ENCODE measurements at regions not wholly inside any gene's neighbourhood (a gene's known extent, or its start where the extent isn't known, plus 50 kb on each side); places are given as distances from the start of the nearest gene placed in this dataset.

GRCh38 chr19:31545777-31546176, 196.5 kb upstream of the TSHZ3 start:
- Histone ChIP-seq H2BK5ac (ENCODE audit: low read depth, low read length, poor library complexity) (no peak overlapping the region), H3K23ac (ENCODE audit: low read length) (no peak overlapping the region), H3K79me1 (ENCODE audit: low read length) (no peaks in the 10 kb centered on the region), H3K9ac (ENCODE audit: low read length) (no peak overlapping the region), H2BK120ac (ENCODE audit: insufficient read depth, low read length, poor library complexity) (no peak overlapping the region), H3K27ac (ENCODE audit: low read depth, low read length) (no peak overlapping the region), H3K79me2 (ENCODE audit: control insufficient read depth, insufficient read depth, low read length, poor library complexity) (no peaks in the 10 kb centered on the region), H3K4me3 (ENCODE audit: low read depth, low read length) (no peak overlapping the region), H3K18ac (ENCODE audit: low read length) (no peak overlapping the region), H4K91ac (ENCODE audit: low read depth, low read length) (no peak overlapping the region), H3K4me2 (ENCODE audit: low read length) (no peak overlapping the region), H3K4ac (ENCODE audit: low read depth, low read length) (no peak overlapping the region), H2AFZ (ENCODE audit: insufficient read depth, low read length, poor library complexity) (no peak overlapping the region), H2AK5ac (ENCODE audit: low read length) (no peak overlapping the region), H3K9me3 (ENCODE audit: insufficient read depth, low read depth, low read length) (no peaks in the 10 kb centered on the region), H2BK12ac (ENCODE audit: low read length) (no peak overlapping the region), H3K27me3 (ENCODE audit: insufficient read depth, low read length) (no peaks in the 10 kb centered on the region), H3K14ac (ENCODE audit: low read length) (no peak overlapping the region), H4K8ac (ENCODE audit: low read depth, low read length) (no peak overlapping the region), H3K36me3 (ENCODE audit: control insufficient read depth in 1 of 2, insufficient read depth in 2 of 2, low read length in 2 of 2) (no peaks in the 10 kb centered on the region), H3K4me1 (ENCODE audit: control insufficient read depth in 1 of 2, insufficient read depth in 2 of 2, low read length in 2 of 2) (no peaks in the 10 kb centered on the region), H4K12ac (ENCODE audit: low read depth, low read length) (no peak overlapping the region)
- no peak for DNase-seq
- no CpG with 5 or more reads among the region's 2 CpGs for WGBS (ENCODE audit: extremely low coverage, insufficient coverage, insufficient read length)

- H3K9ac ChIP-seq (ENCODE audit: low read length): no peak overlapping the region
Observed at GRCh38 chr19:31546205-31546960, 197.1 kb upstream of the TSHZ3 start.

GRCh38 chr19:31548941-31549340, 199.7 kb upstream of the TSHZ3 start:
- no CpG with 5 or more reads among the region's 4 CpGs for WGBS (ENCODE audit: extremely low coverage, insufficient coverage, insufficient read length)

More at GRCh38 chr19:31546205-31546960, 197.1 kb upstream of the TSHZ3 start:
- Histone ChIP-seq H3K9me3 (ENCODE audit: insufficient read depth, low read depth, low read length) (no peaks in the 10 kb centered on the region), H3K27ac (ENCODE audit: low read depth, low read length) (no peak overlapping the region), H4K12ac (ENCODE audit: low read depth, low read length) (no peak overlapping the region), H3K36me3 (ENCODE audit: control insufficient read depth in 1 of 2, insufficient read depth in 2 of 2, low read length in 2 of 2) (no peaks in the 10 kb centered on the region), H2AK5ac (ENCODE audit: low read length) (no peak overlapping the region), H3K23ac (ENCODE audit: low read length) (no peak overlapping the region), H3K14ac (ENCODE audit: low read length) (no peak overlapping the region), H2BK12ac (ENCODE audit: low read length) (no peak overlapping the region), H3K18ac (ENCODE audit: low read length) (no peak overlapping the region), H4K91ac (ENCODE audit: low read depth, low read length) (no peak overlapping the region), H2AFZ (ENCODE audit: insufficient read depth, low read length, poor library complexity) (no peak overlapping the region), H3K4me3 (ENCODE audit: low read depth, low read length) (no peak overlapping the region), H2BK5ac (ENCODE audit: low read depth, low read length, poor library complexity) (no peak overlapping the region), H3K79me1 (ENCODE audit: low read length) (no peaks in the 10 kb centered on the region), H3K4me2 (ENCODE audit: low read length) (no peak overlapping the region), H3K4me1 (ENCODE audit: control insufficient read depth in 1 of 2, insufficient read depth in 2 of 2, low read length in 2 of 2) (no peaks in the 10 kb centered on the region), H4K8ac (ENCODE audit: low read depth, low read length) (no peak overlapping the region), H3K4ac (ENCODE audit: low read depth, low read length) (no peak overlapping the region), H3K27me3 (ENCODE audit: insufficient read depth, low read length) (no peaks in the 10 kb centered on the region), H2BK120ac (ENCODE audit: insufficient read depth, low read length, poor library complexity) (no peak overlapping the region), H3K79me2 (ENCODE audit: control insufficient read depth, insufficient read depth, low read length, poor library complexity) (no peaks in the 10 kb centered on the region)
- WGBS (ENCODE audit: extremely low coverage, insufficient coverage, insufficient read length): no CpG with 5 or more reads among the region's 9 CpGs
- no peak for DNase-seq

GRCh38 chr19:31553112-31553845, 204.0 kb upstream of the TSHZ3 start:
- Histone ChIP-seq H2AFZ (ENCODE audit: insufficient read depth, low read length, poor library complexity) (no peak overlapping the region), H3K9me3 (ENCODE audit: insufficient read depth, low read depth, low read length) (no peaks in the 10 kb centered on the region), H2AK5ac (ENCODE audit: low read length) (no peak overlapping the region), H3K4me1 (ENCODE audit: control insufficient read depth in 1 of 2, insufficient read depth in 2 of 2, low read length in 2 of 2) (peaks cover 0 to 4% of the 10 kb centered on the region in 2 experiments), H3K36me3 (ENCODE audit: control insufficient read depth in 1 of 2, insufficient read depth in 2 of 2, low read length in 2 of 2) (no peaks in the 10 kb centered on the region), H2BK5ac (ENCODE audit: low read depth, low read length, poor library complexity) (no peak overlapping the region), H3K18ac (ENCODE audit: low read length) (no peak overlapping the region), H3K23ac (ENCODE audit: low read length) (no peak overlapping the region), H2BK12ac (ENCODE audit: low read length) (no peak overlapping the region), H4K91ac (ENCODE audit: low read depth, low read length) (no peak overlapping the region), H2BK120ac (ENCODE audit: insufficient read depth, low read length, poor library complexity) (no peak overlapping the region), H3K4me3 (ENCODE audit: low read depth, low read length) (no peak overlapping the region), H3K79me2 (ENCODE audit: control insufficient read depth, insufficient read depth, low read length, poor library complexity) (no peaks in the 10 kb centered on the region), H3K79me1 (ENCODE audit: low read length) (no peaks in the 10 kb centered on the region), H4K8ac (ENCODE audit: low read depth, low read length) (no peak overlapping the region), H3K14ac (ENCODE audit: low read length) (no peak overlapping the region), H3K4me2 (ENCODE audit: low read length) (no peak overlapping the region), H4K12ac (ENCODE audit: low read depth, low read length) (no peak overlapping the region), H3K27ac (ENCODE audit: low read depth, low read length) (no peak overlapping the region), H3K4ac (ENCODE audit: low read depth, low read length) (no peak overlapping the region), H3K9ac (ENCODE audit: low read length) (no peak overlapping the region), H3K27me3 (ENCODE audit: insufficient read depth, low read length) (no peaks in the 10 kb centered on the region)
- no CpG with 5 or more reads among the region's 9 CpGs for WGBS (ENCODE audit: extremely low coverage, insufficient coverage, insufficient read length)
- DNase-seq: no peak

More at GRCh38 chr19:31548941-31549340, 199.7 kb upstream of the TSHZ3 start:
- Histone ChIP-seq H2AK5ac (ENCODE audit: low read length) (no peak overlapping the region), H3K23ac (ENCODE audit: low read length) (no peak overlapping the region), H3K27ac (ENCODE audit: low read depth, low read length) (no peak overlapping the region), H4K8ac (ENCODE audit: low read depth, low read length) (no peak overlapping the region), H3K79me1 (ENCODE audit: low read length) (no peaks in the 10 kb centered on the region), H3K18ac (ENCODE audit: low read length) (no peak overlapping the region), H3K79me2 (ENCODE audit: control insufficient read depth, insufficient read depth, low read length, poor library complexity) (no peaks in the 10 kb centered on the region), H2AFZ (ENCODE audit: insufficient read depth, low read length, poor library complexity) (no peak overlapping the region), H2BK12ac (ENCODE audit: low read length) (no peak overlapping the region), H3K27me3 (ENCODE audit: insufficient read depth, low read length) (no peaks in the 10 kb centered on the region), H3K4me1 (ENCODE audit: control insufficient read depth in 1 of 2, insufficient read depth in 2 of 2, low read length in 2 of 2) (no peaks in the 10 kb centered on the region), H3K36me3 (ENCODE audit: control insufficient read depth in 1 of 2, insufficient read depth in 2 of 2, low read length in 2 of 2) (no peaks in the 10 kb centered on the region), H3K9ac (ENCODE audit: low read length) (no peak overlapping the region), H3K14ac (ENCODE audit: low read length) (no peak overlapping the region), H4K12ac (ENCODE audit: low read depth, low read length) (no peak overlapping the region), H4K91ac (ENCODE audit: low read depth, low read length) (no peak overlapping the region), H3K4ac (ENCODE audit: low read depth, low read length) (no peak overlapping the region), H2BK5ac (ENCODE audit: low read depth, low read length, poor library complexity) (no peak overlapping the region), H3K4me2 (ENCODE audit: low read length) (no peak overlapping the region), H3K4me3 (ENCODE audit: low read depth, low read length) (no peak overlapping the region), H3K9me3 (ENCODE audit: insufficient read depth, low read depth, low read length) (no peaks in the 10 kb centered on the region), H2BK120ac (ENCODE audit: insufficient read depth, low read length, poor library complexity) (no peak overlapping the region)
- peak in 1 of 2 donors; percentile 50 for DNase-seq
